Mesothelial cell of epicardium (in vitro differentiated cells): ENCODE measurements at regions not wholly inside any gene's neighbourhood (a gene's known extent, or its start where the extent isn't known, plus 50 kb on each side); places are given as distances from the start of the nearest gene placed in this dataset.

Experiments
- DNase-seq, 2 experiments: peaks; one replicate each; pipeline ENCODE4 v3.0.0; 2021; ENCODE audit warnings: low spot score in 2 of 2; ENCODE audit not compliant: unreplicated experiment in 2 of 2
- H3K27ac Mint-ChIP-seq: 2 replicates; pipeline ENCODE4 v1.8.0; 2021; ENCODE audit warnings: mixed read lengths
- H3K27me3 Mint-ChIP-seq: 2 replicates; pipeline ENCODE4 v1.8.0; 2021; ENCODE audit warnings: low read depth, mixed read lengths
- H3K36me3 Mint-ChIP-seq: 2 replicates; pipeline ENCODE4 v1.8.0; 2021; ENCODE audit warnings: mixed read lengths
- H3K4me1 Mint-ChIP-seq: 2 replicates; pipeline ENCODE4 v1.8.0; 2021; ENCODE audit warnings: mixed read lengths
- H3K4me3 Mint-ChIP-seq: 2 replicates; pipeline ENCODE4 v1.8.0; 2021; ENCODE audit warnings: mild to moderate bottlenecking, moderate library complexity, mixed read lengths
- H3K9me3 Mint-ChIP-seq: 2 replicates; pipeline ENCODE4 v1.8.0; 2021; ENCODE audit warnings: mixed read lengths
- CTCF ChIP-seq: fragments of 200-600 bp; sonication (generic); IDR thresholded peaks from one replicate; pipeline ENCODE4 v1.5.0; 2021; ENCODE audit warnings: antibody characterized with exemption; ENCODE audit not compliant: unreplicated experiment

- no peak for TF ChIP-seq CTCF
- Mint-ChIP-seq H3K36me3 (no peaks in the 10 kb centered on the region), H3K27me3 (peaks cover 3% of the 10 kb centered on the region), H3K9me3 (no peaks in the 10 kb centered on the region), H3K4me3 (no peak overlapping the region), H3K27ac (no peak overlapping the region), H3K4me1 (no peaks in the 10 kb centered on the region)
- DNase-seq, result no peak
Observed at GRCh38 chr12:40431169-40431568, 206.4 kb downstream of the LRRK2 start.

DNA sequence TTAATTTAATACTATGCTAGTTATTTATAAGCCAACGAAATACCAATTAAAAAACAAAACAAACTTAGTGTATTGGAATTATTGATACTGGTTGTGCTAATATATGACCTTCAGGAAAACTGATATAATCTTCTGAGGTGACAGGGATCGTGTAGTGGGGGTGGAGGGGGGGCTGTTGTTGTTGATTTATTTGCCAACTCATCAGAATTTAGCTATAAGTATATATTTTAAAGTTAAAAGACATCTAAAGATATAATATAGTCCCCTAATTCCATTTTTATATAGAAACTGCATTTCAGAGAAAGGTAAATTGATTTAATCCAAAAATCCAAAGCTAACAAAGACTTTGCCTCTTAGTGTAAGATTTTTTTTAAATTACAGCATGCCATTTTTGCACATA, 210.5 kb downstream of the LRRK2 start:
- Mint-ChIP-seq H3K4me1 (no peaks in the 10 kb centered on the region), H3K9me3 (no peaks in the 10 kb centered on the region), H3K36me3 (no peaks in the 10 kb centered on the region), H3K27me3 (peaks cover 1% of the 10 kb centered on the region), H3K27ac (no peak overlapping the region), H3K4me3 (no peak overlapping the region)
- TF ChIP-seq CTCF, result no peak
- DNase-seq, result no peak

DNA sequence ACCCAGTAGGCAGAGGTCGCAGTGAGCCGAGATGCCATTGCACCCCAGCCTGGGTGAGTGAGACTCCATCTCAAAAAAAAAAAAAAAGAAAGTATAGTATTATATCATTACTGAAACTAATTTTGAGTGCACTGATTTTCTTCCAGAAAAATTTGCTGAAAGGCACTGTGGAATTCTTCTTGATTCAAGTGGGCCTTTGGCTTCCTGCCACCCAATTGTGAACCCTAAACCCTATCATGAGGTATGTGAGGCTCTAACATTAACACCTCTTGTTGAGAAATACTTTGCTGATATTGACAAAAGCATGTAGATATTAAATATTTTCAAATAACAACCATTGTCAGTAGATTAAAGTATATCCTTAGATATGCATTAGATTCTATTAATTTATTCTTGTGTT, 211.2 kb downstream of the LRRK2 start:
- Mint-ChIP-seq H3K4me3 (no peak overlapping the region), H3K4me1 (no peaks in the 10 kb centered on the region), H3K27ac (no peak overlapping the region), H3K27me3 (peaks cover 1% of the 10 kb centered on the region), H3K36me3 (no peaks in the 10 kb centered on the region), H3K9me3 (no peaks in the 10 kb centered on the region)
- no peak for DNase-seq
- TF ChIP-seq CTCF, result no peak

DNA sequence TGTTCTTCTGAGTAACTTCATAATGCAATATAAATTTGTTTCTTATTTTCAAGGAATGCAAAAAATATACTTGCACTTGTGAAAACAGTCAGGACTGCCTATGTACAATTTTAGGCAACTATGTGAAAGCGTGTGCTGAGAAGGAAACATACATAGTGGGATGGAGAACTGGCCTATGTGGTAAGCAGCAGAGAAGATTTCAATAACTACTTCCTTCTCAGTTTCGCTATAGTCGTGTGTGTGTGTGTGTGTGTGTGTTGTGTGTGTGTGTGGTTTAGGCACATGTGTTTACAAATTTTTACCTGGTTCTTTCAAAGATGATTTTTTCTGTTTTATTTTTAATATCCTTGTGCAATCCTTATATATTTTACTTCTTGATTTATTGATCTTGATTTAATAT, 211.8 kb downstream of the LRRK2 start:
- Mint-ChIP-seq H3K9me3 (no peaks in the 10 kb centered on the region), H3K27ac (no peak overlapping the region), H3K4me3 (no peak overlapping the region), H3K4me1 (no peaks in the 10 kb centered on the region), H3K36me3 (no peaks in the 10 kb centered on the region), H3K27me3 (peaks cover 1% of the 10 kb centered on the region)
- no peak for TF ChIP-seq CTCF
- DNase-seq, result no peak

DNA sequence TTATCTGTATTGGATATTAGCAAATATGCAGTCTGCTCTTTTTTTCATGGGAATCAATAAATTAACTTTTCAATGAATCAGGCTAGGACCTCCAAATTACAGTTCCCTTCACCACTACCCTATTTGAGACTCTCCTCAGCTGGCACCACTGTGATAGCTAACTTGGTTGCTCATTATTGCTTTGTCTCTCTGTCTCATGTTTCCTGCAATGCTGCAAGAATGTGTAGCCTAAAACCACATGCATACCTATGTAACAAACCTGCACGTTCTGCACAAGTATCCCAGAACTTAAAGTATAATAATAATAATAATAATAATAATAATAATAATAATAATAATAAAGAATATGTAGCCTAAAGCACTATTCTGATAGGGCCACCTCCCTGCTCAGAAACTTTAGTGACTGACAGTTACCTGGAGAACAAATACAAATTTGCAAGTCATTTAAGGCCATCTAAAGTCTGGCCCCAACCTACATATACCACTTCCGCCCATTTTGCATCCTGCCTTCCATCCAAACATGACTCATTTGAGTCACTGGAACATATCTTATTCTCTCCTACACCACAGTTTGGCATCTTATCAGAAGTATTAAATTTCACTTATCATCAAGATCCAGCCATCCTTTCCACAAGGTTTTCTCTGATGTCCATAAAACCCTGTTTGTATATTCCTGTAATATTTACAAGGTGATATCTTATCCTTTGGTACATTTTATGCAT, 215.1 kb downstream of the LRRK2 start:
- no peaks in the 10 kb centered on the region for H3K9me3 Mint-ChIP-seq
- no peaks in the 10 kb centered on the region for H3K27me3 Mint-ChIP-seq
- no peaks in the 10 kb centered on the region for H3K4me1 Mint-ChIP-seq
- no peaks in the 10 kb centered on the region for H3K36me3 Mint-ChIP-seq
- no peak for TF ChIP-seq CTCF
- no peak overlapping the region for H3K27ac Mint-ChIP-seq
- H3K4me3 Mint-ChIP-seq, result no peak overlapping the region
- DNase-seq, result no peak

DNA sequence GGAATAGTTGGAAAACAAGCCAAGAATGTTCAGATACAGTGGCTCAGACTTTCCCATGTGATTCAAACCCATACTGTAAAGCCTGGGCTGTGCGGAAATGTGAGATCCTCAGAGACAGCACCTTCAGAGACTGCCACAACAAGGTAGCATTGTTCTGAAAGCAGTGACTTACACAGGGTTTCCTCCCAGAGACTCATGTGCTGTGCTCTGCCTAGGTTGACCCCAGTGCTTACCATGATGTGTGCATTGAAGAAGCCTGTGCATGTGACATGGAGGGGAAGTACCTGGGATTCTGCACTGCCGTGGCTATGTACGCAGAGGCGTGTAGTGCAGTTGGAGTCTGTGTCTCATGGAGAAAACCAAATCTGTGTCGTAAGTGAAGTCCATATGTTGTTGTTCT, 219.4 kb downstream of the LRRK2 start:
- Mint-ChIP-seq H3K4me1 (peaks cover 10% of the 10 kb centered on the region), H3K27me3 (no peaks in the 10 kb centered on the region), H3K27ac (no peak overlapping the region), H3K9me3 (no peaks in the 10 kb centered on the region), H3K4me3 (no peak overlapping the region), H3K36me3 (no peaks in the 10 kb centered on the region)
- no peak for TF ChIP-seq CTCF
- DNase-seq, result no peak
